ENCODE measurements at regions not wholly inside any gene's neighbourhood (a gene's known extent, or its start where the extent isn't known, plus 50 kb on each side); places are given as distances from the start of the nearest gene placed in this dataset.

GRCh38 chrX:128906753-128907152 is 616.5 kb downstream of the SMARCA1 start:
- no peak overlapping the region for H3K4me3 ChIP-seq (ENCODE audit: low read length)
- H3K9me3 ChIP-seq (replicated peaks; ENCODE audit: insufficient read depth, low read length), result no peaks in the 10 kb centered on the region
- DNase-seq, result no peak
- no peak overlapping the region for H3K9ac ChIP-seq (ENCODE audit: low read length)
- no peaks in the 10 kb centered on the region for H3K27me3 ChIP-seq (replicated peaks; ENCODE audit: insufficient read depth, low read length)
- no peaks in the 10 kb centered on the region for H4K20me1 ChIP-seq (ENCODE audit: insufficient read depth, low read length)
- no peak overlapping the region for H3K4me2 ChIP-seq (ENCODE audit: low read depth, low read length)
- no peaks in the 10 kb centered on the region for H3K36me3 ChIP-seq (replicated peaks; ENCODE audit: insufficient read depth, low read length)
- TF ChIP-seq EZH2 (optimal IDR thresholded peaks at IDR 0.05; ENCODE audit: low read depth, low read length) (no peak), CTCF (IDR thresholded peaks at IDR 0.05; ENCODE audit: low read length) (no peak), EZH2phosphoT487 (IDR thresholded peaks at IDR 0.05; ENCODE audit: low read length) (no peak)
- H3K4me1 ChIP-seq (ENCODE audit: low read length), result no peaks in the 10 kb centered on the region
- no peaks in the 10 kb centered on the region for H3F3A ChIP-seq (ENCODE audit: insufficient read depth, low read length)
- no peaks in the 10 kb centered on the region for H3K9me2 ChIP-seq (replicated peaks; ENCODE audit: insufficient read depth, low read length)
- H3K79me2 ChIP-seq (ENCODE audit: low read length), result no peaks in the 10 kb centered on the region
- H3K27ac ChIP-seq (ENCODE audit: low read length), result no peak overlapping the region
- no peak overlapping the region for H2AFZ ChIP-seq (ENCODE audit: low read length)

- H3K4me3 ChIP-seq (ENCODE audit: low read length), result no peak overlapping the region
- TF ChIP-seq EZH2 (optimal IDR thresholded peaks at IDR 0.05; ENCODE audit: low read depth, low read length), result no peak
- TF ChIP-seq CTCF (IDR thresholded peaks at IDR 0.05; ENCODE audit: low read length), result no peak
- no peak for TF ChIP-seq EZH2phosphoT487 (IDR thresholded peaks at IDR 0.05; ENCODE audit: low read length)
These were observed 622.3 kb downstream of the SMARCA1 start for GRCh38 chrX:128901018-128901417.

GRCh38 chrX:128897621-128898020 is 625.7 kb downstream of the SMARCA1 start:
- Histone ChIP-seq H3K27ac (ENCODE audit: low read length) (no peak overlapping the region), H2AFZ (ENCODE audit: low read length) (no peak overlapping the region), H3K9me2 (replicated peaks; ENCODE audit: insufficient read depth, low read length) (no peaks in the 10 kb centered on the region), H3K27me3 (replicated peaks; ENCODE audit: insufficient read depth, low read length) (no peaks in the 10 kb centered on the region), H3K36me3 (replicated peaks; ENCODE audit: insufficient read depth, low read length) (no peaks in the 10 kb centered on the region), H3F3A (ENCODE audit: insufficient read depth, low read length) (no peaks in the 10 kb centered on the region), H3K79me2 (ENCODE audit: low read length) (no peaks in the 10 kb centered on the region), H3K9me3 (replicated peaks; ENCODE audit: insufficient read depth, low read length) (no peaks in the 10 kb centered on the region), H3K4me3 (ENCODE audit: low read length) (no peak overlapping the region), H3K9ac (ENCODE audit: low read length) (no peak overlapping the region), H3K4me1 (ENCODE audit: low read length) (no peaks in the 10 kb centered on the region), H3K4me2 (ENCODE audit: low read depth, low read length) (no peak overlapping the region), H4K20me1 (ENCODE audit: insufficient read depth, low read length) (no peaks in the 10 kb centered on the region)
- TF ChIP-seq EZH2 (optimal IDR thresholded peaks at IDR 0.05; ENCODE audit: low read depth, low read length), result no peak
- no peak for TF ChIP-seq CTCF (IDR thresholded peaks at IDR 0.05; ENCODE audit: low read length)
- no peak for TF ChIP-seq EZH2phosphoT487 (IDR thresholded peaks at IDR 0.05; ENCODE audit: low read length)
- DNase-seq, result no peak

More at GRCh38 chrX:128901018-128901417, 622.3 kb downstream of the SMARCA1 start:
- Histone ChIP-seq H3K9me3 (replicated peaks; ENCODE audit: insufficient read depth, low read length) (no peaks in the 10 kb centered on the region), H3K4me1 (ENCODE audit: low read length) (no peaks in the 10 kb centered on the region), H3K79me2 (ENCODE audit: low read length) (no peaks in the 10 kb centered on the region), H4K20me1 (ENCODE audit: insufficient read depth, low read length) (no peaks in the 10 kb centered on the region), H3K4me2 (ENCODE audit: low read depth, low read length) (no peak overlapping the region), H3K27ac (ENCODE audit: low read length) (no peak overlapping the region), H3K9ac (ENCODE audit: low read length) (no peak overlapping the region), H3K27me3 (replicated peaks; ENCODE audit: insufficient read depth, low read length) (no peaks in the 10 kb centered on the region), H2AFZ (ENCODE audit: low read length) (no peak overlapping the region), H3K36me3 (replicated peaks; ENCODE audit: insufficient read depth, low read length) (no peaks in the 10 kb centered on the region), H3K9me2 (replicated peaks; ENCODE audit: insufficient read depth, low read length) (no peaks in the 10 kb centered on the region), H3F3A (ENCODE audit: insufficient read depth, low read length) (no peaks in the 10 kb centered on the region)
- no peak for DNase-seq
